Progenitor cell of endocrine pancreas (in vitro differentiated cells): ENCODE measurements at regions not wholly inside any gene's neighbourhood (a gene's known extent, or its start where the extent isn't known, plus 50 kb on each side); places are given as distances from the start of the nearest gene placed in this dataset.

Experiments used
- DNase-seq: peaks from one replicate; pipeline ENCODE4 v3.0.0; 2021; ENCODE audit warnings: low spot score; ENCODE audit not compliant: unreplicated experiment
- H3K27ac Mint-ChIP-seq: 2 replicates; pipeline ENCODE4 v1.8.0; 2021; ENCODE audit warnings: mild to moderate bottlenecking, moderate library complexity, mixed read lengths
- H3K27me3 Mint-ChIP-seq: 2 replicates; pipeline ENCODE4 v1.8.0; 2021; ENCODE audit warnings: mixed read lengths
- H3K36me3 Mint-ChIP-seq: 2 replicates; pipeline ENCODE4 v1.8.0; 2022; ENCODE audit warnings: mixed read lengths; ENCODE audit not compliant: insufficient read depth
- H3K4me1 Mint-ChIP-seq: 2 replicates; pipeline ENCODE4 v1.8.0; 2021; ENCODE audit warnings: low read depth, mixed read lengths
- H3K4me3 Mint-ChIP-seq: 2 replicates; pipeline ENCODE4 v1.8.0; 2021; ENCODE audit warnings: low read depth, mild to moderate bottlenecking, moderate library complexity, mixed read lengths
- H3K9me3 Mint-ChIP-seq: 2 replicates; pipeline ENCODE4 v1.8.0; 2021; ENCODE audit warnings: low read depth, mixed read lengths
- TF ChIP-seq, protein P1 (sequence below): fragments of 200-600 bp; sonication (generic); IDR thresholded peaks from one replicate; pipeline ENCODE4 v1.5.0; 2021; ENCODE audit warnings: antibody characterized with exemption, mild to moderate bottlenecking; ENCODE audit not compliant: unreplicated experiment

DNA sequence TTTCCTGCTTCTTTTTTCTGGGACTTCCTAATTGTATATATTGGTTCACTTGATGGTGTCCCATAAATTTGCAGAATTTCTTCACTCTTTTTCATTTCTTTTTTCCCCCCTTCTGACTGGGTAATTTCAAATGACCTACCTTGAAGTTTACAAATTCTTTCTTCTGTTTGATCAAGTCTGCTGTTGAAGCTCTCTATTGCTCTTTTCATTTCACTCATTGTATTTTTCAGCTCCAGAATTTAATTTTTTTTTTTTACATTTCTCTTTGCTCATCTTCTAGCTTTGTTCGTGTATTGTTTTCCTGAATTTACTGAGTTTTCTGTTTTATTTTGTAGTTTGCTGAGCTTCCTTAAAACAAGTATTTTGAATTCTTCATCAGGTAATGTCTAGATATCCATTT is 61.7 kb upstream of the SRD5A3 start:
- peaks cover 32% of the 10 kb centered on the region for H3K9me3 Mint-ChIP-seq

DNA sequence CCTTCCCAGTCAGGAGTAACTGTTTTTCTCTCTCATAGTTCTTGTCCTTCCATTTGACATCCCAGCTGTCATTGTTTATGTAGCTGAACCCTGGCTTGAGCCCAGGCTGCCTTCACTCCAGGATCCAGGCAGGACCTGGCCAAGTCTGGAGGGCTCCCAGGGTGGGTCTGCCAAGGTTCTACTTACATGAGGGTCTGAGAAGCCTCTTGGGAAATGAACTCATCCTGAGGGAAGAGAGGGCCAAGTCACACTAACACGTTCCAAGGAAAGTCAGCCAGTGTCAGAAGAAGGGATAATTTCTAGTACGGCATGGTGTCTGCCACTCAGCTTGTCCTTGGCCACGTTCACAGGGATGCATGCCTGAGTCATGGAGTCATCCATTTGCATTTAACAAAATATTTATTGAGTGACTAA is 54.8 kb upstream of the SRD5A3 start:
- no peak overlapping the region for H3K27ac Mint-ChIP-seq
- no peaks in the 10 kb centered on the region for H3K4me1 Mint-ChIP-seq
- no peaks in the 10 kb centered on the region for H3K27me3 Mint-ChIP-seq
- no peak for DNase-seq
- TF ChIP-seq, protein P1, sequence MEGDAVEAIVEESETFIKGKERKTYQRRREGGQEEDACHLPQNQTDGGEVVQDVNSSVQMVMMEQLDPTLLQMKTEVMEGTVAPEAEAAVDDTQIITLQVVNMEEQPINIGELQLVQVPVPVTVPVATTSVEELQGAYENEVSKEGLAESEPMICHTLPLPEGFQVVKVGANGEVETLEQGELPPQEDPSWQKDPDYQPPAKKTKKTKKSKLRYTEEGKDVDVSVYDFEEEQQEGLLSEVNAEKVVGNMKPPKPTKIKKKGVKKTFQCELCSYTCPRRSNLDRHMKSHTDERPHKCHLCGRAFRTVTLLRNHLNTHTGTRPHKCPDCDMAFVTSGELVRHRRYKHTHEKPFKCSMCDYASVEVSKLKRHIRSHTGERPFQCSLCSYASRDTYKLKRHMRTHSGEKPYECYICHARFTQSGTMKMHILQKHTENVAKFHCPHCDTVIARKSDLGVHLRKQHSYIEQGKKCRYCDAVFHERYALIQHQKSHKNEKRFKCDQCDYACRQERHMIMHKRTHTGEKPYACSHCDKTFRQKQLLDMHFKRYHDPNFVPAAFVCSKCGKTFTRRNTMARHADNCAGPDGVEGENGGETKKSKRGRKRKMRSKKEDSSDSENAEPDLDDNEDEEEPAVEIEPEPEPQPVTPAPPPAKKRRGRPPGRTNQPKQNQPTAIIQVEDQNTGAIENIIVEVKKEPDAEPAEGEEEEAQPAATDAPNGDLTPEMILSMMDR = no peak
- no peak overlapping the region for H3K4me3 Mint-ChIP-seq
- no peaks in the 10 kb centered on the region for H3K9me3 Mint-ChIP-seq
- no peaks in the 10 kb centered on the region for H3K36me3 Mint-ChIP-seq

More for the DNA sequence above, 61.7 kb upstream of the SRD5A3 start:
- DNase-seq = no peak
- TF ChIP-seq, protein P1 = no peak
- peaks cover 1% of the 10 kb centered on the region for H3K36me3 Mint-ChIP-seq
- H3K4me3 Mint-ChIP-seq = no peak overlapping the region
- H3K4me1 Mint-ChIP-seq = no peaks in the 10 kb centered on the region
- H3K27me3 Mint-ChIP-seq = no peaks in the 10 kb centered on the region
- H3K27ac Mint-ChIP-seq = no peak overlapping the region

DNA sequence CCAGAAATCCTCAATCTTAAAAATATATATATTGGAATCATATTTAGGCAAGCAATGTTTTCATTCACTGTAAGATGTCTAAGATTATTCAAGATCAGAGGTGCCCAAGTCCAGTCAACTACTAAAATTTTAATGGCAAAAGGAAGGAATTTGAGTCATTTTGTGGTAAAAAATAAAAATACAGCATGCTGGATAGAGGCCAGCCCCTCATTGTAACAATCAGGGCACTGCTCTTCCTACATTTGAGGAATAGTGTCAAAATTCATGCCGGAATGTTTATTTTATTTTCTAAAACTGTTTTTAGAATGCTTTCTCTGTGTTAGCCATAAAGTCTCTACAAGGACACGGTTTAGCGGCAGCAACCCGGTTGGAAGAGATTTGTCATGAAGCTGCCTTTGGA is 49.9 kb upstream of the SRD5A3 start:
- Mint-ChIP-seq H3K27ac (no peak overlapping the region), H3K9me3 (peaks cover 7% of the 10 kb centered on the region), H3K4me1 (no peaks in the 10 kb centered on the region), H3K4me3 (no peak overlapping the region), H3K36me3 (no peaks in the 10 kb centered on the region), H3K27me3 (no peaks in the 10 kb centered on the region)
- DNase-seq = no peak
- TF ChIP-seq, protein P1 = no peak
